Right lobe of liver (tissue), 4 donors: ENCODE measurements at regions not wholly inside any gene's neighbourhood (a gene's known extent, or its start where the extent isn't known, plus 50 kb on each side); places are given as distances from the start of the nearest gene placed in this dataset.
"Not testable (repeated sequence)": the region's sequence is repeated elsewhere in the genome, so short reads cannot be mapped to it uniquely, and the experiment has no call there.

ENCODE experiments used
- CTCF ChIP-seq, 4 donors: fragments of 200-600 bp in 3 of 4; fragments of 450-650 bp in 1 of 4; IDR thresholded peaks; one replicate each; pipeline versions ENCODE4 v1.5.1 to v1.8.0; 2016 to 2022; ENCODE audit warnings: antibody characterized with exemption in 4 of 4, mild to moderate bottlenecking in 2 of 4
- POLR2A ChIP-seq: fragments of 450-650 bp; IDR thresholded peaks from one replicate; pipeline ENCODE4 v1.6.1; 2017; ENCODE audit warnings: antibody characterized with exemption, mild to moderate bottlenecking
- donor health status: DM: no; HTN: no; CAD: no.
- donor health status: DM: no; HTN: no; CAD: no.
- donor health status: DM: no; HTN: yes; CAD: no.

- TF ChIP-seq CTCF (IDR thresholded peaks at IDR 0.05); POLR2A: not testable (repeated sequence)
Measured at GRCh38 chr17:20666689-20667088, 87.2 kb downstream of the CDRT15L2 start.
